A549 (cell line): ENCODE measurements at regions not wholly inside any gene's neighbourhood (a gene's known extent, or its start where the extent isn't known, plus 50 kb on each side); places are given as distances from the start of the nearest gene placed in this dataset.

ENCODE experiments used
- CEBPB ChIP-seq, 2 experiments: fragments of >200 bp in 1 of 2; sonication (Bioruptor Twin) in 1 of 2; formaldehyde crosslinking in 1 of 2; IDR thresholded peaks; 2 replicates each; pipeline ENCODE4 v1.6.1; 2012 to 2016
- CHD2 ChIP-seq: fragments of 150-350 bp; IDR thresholded peaks from 2 replicates; pipeline ENCODE4 v1.6.1; 2014; ENCODE audit warnings: low read length; ENCODE audit not compliant: partially characterized antibody
- EP300 ChIP-seq, 2 experiments: fragments of >200 bp; sonication (Bioruptor Twin); formaldehyde crosslinking; IDR thresholded peaks; 2 replicates in 1 of 2; 3 replicates in 1 of 2; pipeline ENCODE4 v1.6.1; 2016 to 2017
- FOSL2 ChIP-seq, 2 experiments: fragments of 450-650 bp in 1 of 2; fragments of >200 bp in 1 of 2; sonication (Bioruptor Twin) in 1 of 2; formaldehyde crosslinking; IDR thresholded peaks; 2 replicates each; pipeline versions ENCODE4 v1.5.0 to v1.6.1; 2016 to 2020; ENCODE audit warnings: mild to moderate bottlenecking in 1 of 2, moderate library complexity in 1 of 2
- MAX ChIP-seq: IDR thresholded peaks from 2 replicates; pipeline ENCODE4 v1.6.1; 2012
- POLR2AphosphoS2 ChIP-seq: conservative IDR thresholded peaks from 2 replicates; pipeline ENCODE4 v1.6.1; 2012; ENCODE audit warnings: low read length, improper control_type of control experiment, inconsistent platforms
- USF2 ChIP-seq: fragments of 450-650 bp; IDR thresholded peaks from 2 replicates; pipeline ENCODE4 v1.6.1; 2014; ENCODE audit warnings: antibody characterized with exemption
- TF ChIP-seq, protein P1 (sequence below): fragments of >200 bp; sonication (Bioruptor Twin); formaldehyde crosslinking; IDR thresholded peaks from 3 replicates; pipeline ENCODE4 v1.5.1; 2016
- TF ChIP-seq, protein P2 (sequence below): fragments of 200-600 bp; sonication (generic); IDR thresholded peaks from 2 replicates; pipeline ENCODE4 v1.6.1; 2016; ENCODE audit warnings: antibody characterized with exemption, mild to moderate bottlenecking, moderate library complexity

DNA sequence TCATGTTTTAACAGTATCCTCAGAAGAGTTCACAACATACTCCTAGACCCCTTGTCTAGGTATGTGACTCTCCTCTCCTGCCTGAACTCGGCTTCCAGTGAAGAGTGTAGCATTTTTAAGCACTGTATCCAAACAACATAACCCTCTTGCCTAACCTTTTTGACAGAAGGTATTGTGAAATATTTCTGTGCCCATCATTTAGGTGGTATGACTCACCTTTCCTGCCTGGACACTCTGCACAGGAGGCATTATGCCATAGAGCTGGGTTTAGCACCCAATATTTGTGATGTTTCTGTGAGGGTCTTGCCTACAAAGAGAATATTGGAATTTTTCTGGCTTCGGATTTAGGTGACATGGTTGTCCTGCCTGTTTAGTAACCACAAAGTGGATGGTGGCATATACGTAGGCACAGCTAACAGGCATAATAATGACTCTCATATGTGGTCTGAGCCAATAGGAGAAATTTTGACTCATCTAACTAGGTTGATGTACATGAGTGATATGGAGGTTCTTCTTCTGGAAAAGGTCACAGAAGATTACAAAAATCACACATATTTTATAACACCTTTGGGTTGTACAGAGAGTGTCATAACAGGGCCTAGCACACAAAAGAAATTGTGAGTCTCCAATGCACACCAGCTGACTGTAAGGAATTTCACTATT, 1001.0 kb upstream of the TSPY4 start:
- TF ChIP-seq FOSL2 (IDR thresholded peaks at IDR 0.05) (no peak), FOSL2 (CRISPR knock-in tag; IDR thresholded peaks at IDR 0.05) (no peak), EP300 (IDR thresholded peaks at IDR 0.05) (no peak), CEBPB (IDR thresholded peaks at IDR 0.05) (no peak), POLR2AphosphoS2 (no peak), MAX (no peak), CHD2 (no peak), USF2 (no peak)
- TF ChIP-seq, protein P1, sequence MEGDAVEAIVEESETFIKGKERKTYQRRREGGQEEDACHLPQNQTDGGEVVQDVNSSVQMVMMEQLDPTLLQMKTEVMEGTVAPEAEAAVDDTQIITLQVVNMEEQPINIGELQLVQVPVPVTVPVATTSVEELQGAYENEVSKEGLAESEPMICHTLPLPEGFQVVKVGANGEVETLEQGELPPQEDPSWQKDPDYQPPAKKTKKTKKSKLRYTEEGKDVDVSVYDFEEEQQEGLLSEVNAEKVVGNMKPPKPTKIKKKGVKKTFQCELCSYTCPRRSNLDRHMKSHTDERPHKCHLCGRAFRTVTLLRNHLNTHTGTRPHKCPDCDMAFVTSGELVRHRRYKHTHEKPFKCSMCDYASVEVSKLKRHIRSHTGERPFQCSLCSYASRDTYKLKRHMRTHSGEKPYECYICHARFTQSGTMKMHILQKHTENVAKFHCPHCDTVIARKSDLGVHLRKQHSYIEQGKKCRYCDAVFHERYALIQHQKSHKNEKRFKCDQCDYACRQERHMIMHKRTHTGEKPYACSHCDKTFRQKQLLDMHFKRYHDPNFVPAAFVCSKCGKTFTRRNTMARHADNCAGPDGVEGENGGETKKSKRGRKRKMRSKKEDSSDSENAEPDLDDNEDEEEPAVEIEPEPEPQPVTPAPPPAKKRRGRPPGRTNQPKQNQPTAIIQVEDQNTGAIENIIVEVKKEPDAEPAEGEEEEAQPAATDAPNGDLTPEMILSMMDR, result no peak
- TF ChIP-seq, protein P2, sequence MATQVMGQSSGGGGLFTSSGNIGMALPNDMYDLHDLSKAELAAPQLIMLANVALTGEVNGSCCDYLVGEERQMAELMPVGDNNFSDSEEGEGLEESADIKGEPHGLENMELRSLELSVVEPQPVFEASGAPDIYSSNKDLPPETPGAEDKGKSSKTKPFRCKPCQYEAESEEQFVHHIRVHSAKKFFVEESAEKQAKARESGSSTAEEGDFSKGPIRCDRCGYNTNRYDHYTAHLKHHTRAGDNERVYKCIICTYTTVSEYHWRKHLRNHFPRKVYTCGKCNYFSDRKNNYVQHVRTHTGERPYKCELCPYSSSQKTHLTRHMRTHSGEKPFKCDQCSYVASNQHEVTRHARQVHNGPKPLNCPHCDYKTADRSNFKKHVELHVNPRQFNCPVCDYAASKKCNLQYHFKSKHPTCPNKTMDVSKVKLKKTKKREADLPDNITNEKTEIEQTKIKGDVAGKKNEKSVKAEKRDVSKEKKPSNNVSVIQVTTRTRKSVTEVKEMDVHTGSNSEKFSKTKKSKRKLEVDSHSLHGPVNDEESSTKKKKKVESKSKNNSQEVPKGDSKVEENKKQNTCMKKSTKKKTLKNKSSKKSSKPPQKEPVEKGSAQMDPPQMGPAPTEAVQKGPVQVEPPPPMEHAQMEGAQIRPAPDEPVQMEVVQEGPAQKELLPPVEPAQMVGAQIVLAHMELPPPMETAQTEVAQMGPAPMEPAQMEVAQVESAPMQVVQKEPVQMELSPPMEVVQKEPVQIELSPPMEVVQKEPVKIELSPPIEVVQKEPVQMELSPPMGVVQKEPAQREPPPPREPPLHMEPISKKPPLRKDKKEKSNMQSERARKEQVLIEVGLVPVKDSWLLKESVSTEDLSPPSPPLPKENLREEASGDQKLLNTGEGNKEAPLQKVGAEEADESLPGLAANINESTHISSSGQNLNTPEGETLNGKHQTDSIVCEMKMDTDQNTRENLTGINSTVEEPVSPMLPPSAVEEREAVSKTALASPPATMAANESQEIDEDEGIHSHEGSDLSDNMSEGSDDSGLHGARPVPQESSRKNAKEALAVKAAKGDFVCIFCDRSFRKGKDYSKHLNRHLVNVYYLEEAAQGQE, result no peak
